ENCODE measurements at regions not wholly inside any gene's neighbourhood (a gene's known extent, or its start where the extent isn't known, plus 50 kb on each side); places are given as distances from the start of the nearest gene placed in this dataset.
"Not testable (repeated sequence)": the region's sequence is repeated elsewhere in the genome, so short reads cannot be mapped to it uniquely, and the experiment has no call there.

- TF ChIP-seq, protein P1, sequence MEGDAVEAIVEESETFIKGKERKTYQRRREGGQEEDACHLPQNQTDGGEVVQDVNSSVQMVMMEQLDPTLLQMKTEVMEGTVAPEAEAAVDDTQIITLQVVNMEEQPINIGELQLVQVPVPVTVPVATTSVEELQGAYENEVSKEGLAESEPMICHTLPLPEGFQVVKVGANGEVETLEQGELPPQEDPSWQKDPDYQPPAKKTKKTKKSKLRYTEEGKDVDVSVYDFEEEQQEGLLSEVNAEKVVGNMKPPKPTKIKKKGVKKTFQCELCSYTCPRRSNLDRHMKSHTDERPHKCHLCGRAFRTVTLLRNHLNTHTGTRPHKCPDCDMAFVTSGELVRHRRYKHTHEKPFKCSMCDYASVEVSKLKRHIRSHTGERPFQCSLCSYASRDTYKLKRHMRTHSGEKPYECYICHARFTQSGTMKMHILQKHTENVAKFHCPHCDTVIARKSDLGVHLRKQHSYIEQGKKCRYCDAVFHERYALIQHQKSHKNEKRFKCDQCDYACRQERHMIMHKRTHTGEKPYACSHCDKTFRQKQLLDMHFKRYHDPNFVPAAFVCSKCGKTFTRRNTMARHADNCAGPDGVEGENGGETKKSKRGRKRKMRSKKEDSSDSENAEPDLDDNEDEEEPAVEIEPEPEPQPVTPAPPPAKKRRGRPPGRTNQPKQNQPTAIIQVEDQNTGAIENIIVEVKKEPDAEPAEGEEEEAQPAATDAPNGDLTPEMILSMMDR (conservative IDR thresholded peaks at IDR 0.05 in 1 of 2, IDR thresholded peaks at IDR 0.05 in 1 of 2; ENCODE audit: extremely low read depth in 1 of 2, insufficient read depth in 1 of 2, low read depth in 1 of 2, low read length in 2 of 2) = not testable (repeated sequence)
- not testable (repeated sequence) for TF ChIP-seq EZH2 (IDR thresholded peaks at IDR 0.05; ENCODE audit: borderline replicate concordance, low read length)
Measured at GRCh38 chr7:8890346-8890745, 456.9 kb downstream of the NXPH1 start.

All from mammary epithelial cell (primary cell).